Suprapubic skin (tissue), 4 donors: ENCODE measurements at regions not wholly inside any gene's neighbourhood (a gene's known extent, or its start where the extent isn't known, plus 50 kb on each side); places are given as distances from the start of the nearest gene placed in this dataset.
"Not testable (repeated sequence)": the region's sequence is repeated elsewhere in the genome, so short reads cannot be mapped to it uniquely, and the experiment has no call there.

Source experiments
- DNase-seq, 2 donors: peaks; one replicate each; pipeline ENCODE4 v3.0.0-alpha.2; 2019; ENCODE audit warnings: low spot score in 2 of 2
- H3K27ac ChIP-seq: fragments of 200-600 bp; sonication (generic); one replicate; pipeline ENCODE4 v1.5.1; 2019
- H3K27me3 ChIP-seq: fragments of 200-600 bp; sonication (generic); one replicate; pipeline ENCODE4 v1.5.1; 2019
- H3K36me3 ChIP-seq: fragments of 200-600 bp; sonication (generic); one replicate; pipeline ENCODE4 v1.5.1; 2019
- H3K4me1 ChIP-seq: fragments of 200-600 bp; sonication (generic); one replicate; pipeline ENCODE4 v1.5.1; 2019
- H3K4me3 ChIP-seq: fragments of 200-600 bp; sonication (generic); one replicate; pipeline ENCODE4 v1.5.1; 2019; ENCODE audit warnings: mild to moderate bottlenecking
- H3K9me3 ChIP-seq: fragments of 200-600 bp; sonication (generic); one replicate; pipeline ENCODE4 v1.5.1; 2019
- EP300 ChIP-seq: sonication (generic); formaldehyde crosslinking; IDR thresholded peaks from one replicate; pipeline ENCODE4 v1.6.1; 2017; ENCODE audit warnings: antibody characterized with exemption
- POLR2A ChIP-seq, 2 donors: fragments of 450-650 bp; IDR thresholded peaks; one replicate each; pipeline ENCODE4 v1.6.1; 2017; ENCODE audit warnings: antibody characterized with exemption in 2 of 2, mild to moderate bottlenecking in 2 of 2, moderate library complexity in 2 of 2
- POLR2AphosphoS5 ChIP-seq, 3 donors: sonication (generic); formaldehyde crosslinking; IDR thresholded peaks; one replicate each; pipeline ENCODE4 v1.6.1; 2017; ENCODE audit warnings: antibody characterized with exemption in 3 of 3
- WGBS: methylation state at CpG from one replicate; pipeline ENCODE4 v1.1.5; 2018; 5-methylcytosine and 5-hydroxymethylcytosine counted together
- TF ChIP-seq, protein P1 (sequence below), 2 donors: fragments of 200-600 bp in 1 of 2; fragments of 450-650 bp in 1 of 2; sonication (generic) in 1 of 2; IDR thresholded peaks; one replicate each; pipeline ENCODE4 v1.5.1; 2016 to 2019; ENCODE audit warnings: antibody characterized with exemption in 2 of 2, mild to moderate bottlenecking in 1 of 2, moderate library complexity in 1 of 2

DNA sequence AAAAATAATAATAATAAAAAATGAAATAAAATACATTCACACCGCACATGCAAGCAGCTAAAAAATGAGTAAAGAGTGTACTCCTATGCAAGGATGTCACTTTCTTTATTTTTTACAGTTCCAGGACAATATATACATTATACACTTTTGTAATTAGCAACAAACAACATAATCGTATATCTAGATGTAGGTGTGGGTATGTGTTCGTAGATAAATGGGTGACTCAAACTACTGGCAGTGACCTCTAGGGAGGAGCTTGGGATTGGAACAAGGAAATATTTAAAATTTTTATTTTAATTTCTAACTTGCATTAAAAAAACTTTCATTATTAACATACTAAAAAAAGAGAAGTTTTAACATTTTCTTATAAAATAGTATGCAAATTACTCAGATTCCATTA lies 86.1 kb upstream of the MYLIP start:
- H3K4me1 ChIP-seq: peaks cover 23% of the 10 kb centered on the region
- no peaks in the 10 kb centered on the region for H3K9me3 ChIP-seq
- H3K4me3 ChIP-seq: no peak overlapping the region
- no peaks in the 10 kb centered on the region for H3K36me3 ChIP-seq
- no peak for DNase-seq
- no peak overlapping the region for H3K27ac ChIP-seq
- WGBS: 67% methylated on average over 3 of the region's 3 CpGs
- no peaks in the 10 kb centered on the region for H3K27me3 ChIP-seq
- TF ChIP-seq POLR2A (IDR thresholded peaks at IDR 0.05) (no peak), EP300 (no peak), POLR2AphosphoS5 (IDR thresholded peaks at IDR 0.05) (no peak)
- TF ChIP-seq, protein P1, sequence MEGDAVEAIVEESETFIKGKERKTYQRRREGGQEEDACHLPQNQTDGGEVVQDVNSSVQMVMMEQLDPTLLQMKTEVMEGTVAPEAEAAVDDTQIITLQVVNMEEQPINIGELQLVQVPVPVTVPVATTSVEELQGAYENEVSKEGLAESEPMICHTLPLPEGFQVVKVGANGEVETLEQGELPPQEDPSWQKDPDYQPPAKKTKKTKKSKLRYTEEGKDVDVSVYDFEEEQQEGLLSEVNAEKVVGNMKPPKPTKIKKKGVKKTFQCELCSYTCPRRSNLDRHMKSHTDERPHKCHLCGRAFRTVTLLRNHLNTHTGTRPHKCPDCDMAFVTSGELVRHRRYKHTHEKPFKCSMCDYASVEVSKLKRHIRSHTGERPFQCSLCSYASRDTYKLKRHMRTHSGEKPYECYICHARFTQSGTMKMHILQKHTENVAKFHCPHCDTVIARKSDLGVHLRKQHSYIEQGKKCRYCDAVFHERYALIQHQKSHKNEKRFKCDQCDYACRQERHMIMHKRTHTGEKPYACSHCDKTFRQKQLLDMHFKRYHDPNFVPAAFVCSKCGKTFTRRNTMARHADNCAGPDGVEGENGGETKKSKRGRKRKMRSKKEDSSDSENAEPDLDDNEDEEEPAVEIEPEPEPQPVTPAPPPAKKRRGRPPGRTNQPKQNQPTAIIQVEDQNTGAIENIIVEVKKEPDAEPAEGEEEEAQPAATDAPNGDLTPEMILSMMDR (IDR thresholded peaks at IDR 0.05): no peak

DNA sequence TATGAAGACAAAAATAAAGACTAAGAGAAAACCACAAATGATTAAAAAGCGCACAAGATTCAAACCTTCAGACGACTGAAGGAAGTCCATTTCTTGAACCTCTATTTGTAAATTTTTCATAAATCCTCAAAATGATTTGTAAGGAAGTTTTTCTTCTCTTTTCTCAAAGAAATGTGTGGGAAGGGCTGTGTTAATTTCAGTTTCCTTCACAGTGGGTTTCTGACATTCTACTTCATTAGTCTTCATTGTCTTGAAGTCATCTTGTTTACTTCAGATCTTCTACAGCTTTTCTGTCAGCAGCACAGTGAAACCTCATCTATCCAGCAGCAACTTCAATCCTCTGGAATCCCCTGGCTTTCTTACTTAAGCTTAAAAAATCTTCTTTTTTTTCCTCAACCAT lies 87.6 kb upstream of the MYLIP start:
- Histone ChIP-seq H3K4me3 (no peak overlapping the region), H3K36me3 (no peaks in the 10 kb centered on the region), H3K4me1 (peaks cover 23% of the 10 kb centered on the region), H3K27me3 (no peaks in the 10 kb centered on the region), H3K9me3 (no peaks in the 10 kb centered on the region), H3K27ac (no peak overlapping the region)
- TF ChIP-seq POLR2AphosphoS5 (IDR thresholded peaks at IDR 0.05) (no peak), EP300 (no peak), POLR2A (IDR thresholded peaks at IDR 0.05) (no peak)
- TF ChIP-seq, protein P1 (IDR thresholded peaks at IDR 0.05): no peak
- DNase-seq: no peak
- WGBS: 84% methylated on average over 2 of the region's 2 CpGs

DNA sequence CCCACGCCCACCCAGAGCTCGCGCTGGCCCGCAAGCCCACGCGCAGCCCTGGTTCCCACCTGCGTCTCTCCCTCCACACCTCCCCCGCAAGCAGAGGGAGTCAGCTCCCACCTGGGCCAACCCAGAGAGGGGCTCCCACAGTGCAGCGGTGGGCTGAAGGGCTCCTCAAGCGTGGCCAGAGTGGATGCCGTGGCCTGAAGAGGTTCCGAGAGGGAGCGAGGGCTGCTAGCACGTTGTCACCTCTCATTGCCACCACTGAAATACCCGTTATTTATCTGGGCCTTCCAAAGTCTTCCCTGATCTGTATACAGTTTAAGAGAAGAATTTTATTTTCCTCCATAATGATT lies 88.3 kb upstream of the MYLIP start:
- H3K9me3 ChIP-seq: no peaks in the 10 kb centered on the region
- no peaks in the 10 kb centered on the region for H3K27me3 ChIP-seq
- peaks cover 20% of the 10 kb centered on the region for H3K4me1 ChIP-seq
- WGBS: 95% methylated on average over 15 of the region's 15 CpGs
- DNase-seq: no peak
- TF ChIP-seq POLR2A (IDR thresholded peaks at IDR 0.05) (no peak), EP300 (no peak), POLR2AphosphoS5 (IDR thresholded peaks at IDR 0.05) (no peak)
- TF ChIP-seq, protein P1 (IDR thresholded peaks at IDR 0.05): no peak
- H3K36me3 ChIP-seq: no peaks in the 10 kb centered on the region
- no peak overlapping the region for H3K4me3 ChIP-seq
- no peak overlapping the region for H3K27ac ChIP-seq

DNA sequence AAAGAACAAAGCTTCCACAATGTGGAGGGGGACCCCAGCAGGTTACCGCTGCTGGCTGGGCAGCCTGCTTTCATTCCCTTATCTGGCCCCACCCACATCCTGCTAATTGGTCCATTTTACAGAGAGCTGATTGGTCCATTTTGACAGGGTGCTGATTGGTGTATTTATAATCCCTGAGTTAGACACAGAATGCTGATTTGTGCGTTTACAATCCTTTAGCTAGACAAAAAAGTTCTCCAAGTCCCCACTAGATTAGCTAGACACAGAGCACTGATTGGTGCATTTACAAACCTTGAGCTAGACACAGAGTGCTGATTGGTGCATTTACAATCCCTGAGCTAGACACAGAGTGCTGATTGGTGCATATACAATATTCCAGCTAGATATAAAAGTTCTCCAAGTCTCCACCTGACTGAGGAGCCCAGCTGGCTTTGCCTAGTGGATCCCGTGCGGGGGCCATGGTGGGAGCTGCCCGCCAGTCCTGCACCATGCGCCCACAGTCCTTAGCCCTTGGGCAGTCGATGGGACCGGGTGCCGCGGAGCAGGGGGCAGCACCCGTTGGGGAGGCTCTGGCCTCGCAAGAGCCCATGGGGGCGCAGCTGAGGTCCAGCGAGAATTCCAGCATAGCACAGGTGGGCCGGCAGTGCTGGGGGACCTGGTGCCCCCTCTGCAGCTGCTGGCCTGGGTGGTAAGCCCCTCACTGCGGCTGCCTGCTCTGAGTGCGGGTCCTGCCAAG lies 88.8 kb upstream of the MYLIP start:
- not testable (repeated sequence) for H3K4me3 ChIP-seq, H3K27me3 ChIP-seq, H3K9me3 ChIP-seq, H3K27ac ChIP-seq, H3K36me3 ChIP-seq, DNase-seq
- WGBS: 94% methylated on average over 12 of the region's 17 CpGs
- peaks cover 17% of the 10 kb centered on the region for H3K4me1 ChIP-seq

DNA sequence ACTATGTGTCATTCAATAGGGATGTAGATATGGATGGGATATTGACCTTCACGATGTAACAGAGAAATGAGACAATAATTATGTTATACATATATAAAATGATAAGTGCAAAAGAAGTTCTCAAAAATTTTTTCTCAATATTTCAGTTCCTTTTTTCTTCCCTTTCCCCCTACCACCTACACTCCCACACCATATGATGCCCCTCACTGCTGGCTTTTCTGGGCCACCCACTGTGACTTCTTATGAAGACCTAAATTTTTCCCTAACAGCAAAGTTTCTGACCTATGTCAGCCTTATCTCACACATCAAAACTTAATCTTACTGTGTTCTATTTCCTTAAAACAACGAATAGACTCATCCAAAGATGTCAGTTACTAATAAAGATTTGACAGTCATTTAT lies 89.9 kb upstream of the MYLIP start:
- Histone ChIP-seq H3K36me3 (no peaks in the 10 kb centered on the region), H3K4me3 (no peak overlapping the region), H3K27me3 (no peaks in the 10 kb centered on the region), H3K9me3 (no peaks in the 10 kb centered on the region), H3K4me1 (peaks cover 9% of the 10 kb centered on the region), H3K27ac (no peak overlapping the region)
- TF ChIP-seq POLR2A (IDR thresholded peaks at IDR 0.05): no peak
- TF ChIP-seq, protein P1 (IDR thresholded peaks at IDR 0.05): no peak
- TF ChIP-seq EP300: no peak
- no peak for TF ChIP-seq POLR2AphosphoS5 (IDR thresholded peaks at IDR 0.05)
- WGBS: 60% methylated on average over 2 of the region's 2 CpGs
- no peak for DNase-seq

DNA sequence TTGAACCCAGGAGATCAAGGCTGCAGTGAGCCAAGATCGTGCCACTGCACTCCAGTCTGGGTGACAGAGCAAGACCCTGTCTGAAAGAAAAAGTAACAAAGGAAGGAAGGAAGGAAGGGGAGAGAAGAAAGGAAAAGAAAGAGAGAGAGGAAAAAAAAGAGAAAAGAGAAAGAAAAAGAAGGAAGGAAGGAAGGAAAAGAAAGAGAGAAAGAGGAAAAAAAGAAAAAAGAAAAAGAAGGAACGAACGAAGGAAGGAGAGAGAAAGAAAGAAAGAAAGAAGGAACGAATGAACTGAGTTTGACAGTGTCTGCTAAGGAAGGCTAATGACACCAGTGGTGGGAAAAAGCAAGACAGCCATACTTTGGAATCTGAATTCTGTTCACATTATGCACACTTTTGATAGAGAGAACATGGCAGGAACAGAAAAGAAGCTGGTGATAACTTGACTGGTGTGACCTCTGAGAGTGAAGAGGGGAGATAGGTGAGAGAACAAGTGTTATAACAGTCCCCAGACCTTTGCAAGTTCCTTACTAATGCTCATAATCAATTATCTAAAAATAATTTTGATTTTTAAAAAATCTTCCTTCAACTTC lies 93.3 kb upstream of the MYLIP start:
- no peaks in the 10 kb centered on the region for H3K36me3 ChIP-seq
- H3K27me3 ChIP-seq: no peaks in the 10 kb centered on the region
- no peak for TF ChIP-seq POLR2A (IDR thresholded peaks at IDR 0.05)
- TF ChIP-seq POLR2AphosphoS5 (IDR thresholded peaks at IDR 0.05): no peak
- TF ChIP-seq, protein P1 (IDR thresholded peaks at IDR 0.05): no peak
- no peak for TF ChIP-seq EP300
- H3K9me3 ChIP-seq: no peaks in the 10 kb centered on the region
- no peak overlapping the region for H3K27ac ChIP-seq
- H3K4me1 ChIP-seq: no peaks in the 10 kb centered on the region
- DNase-seq: no peak
- no peak overlapping the region for H3K4me3 ChIP-seq
- 91% methylated on average over 4 of the region's 4 CpGs for WGBS
